OCI-M2 (cell line): ENCODE measurements at regions not wholly inside any gene's neighbourhood (a gene's known extent, or its start where the extent isn't known, plus 50 kb on each side); places are given as distances from the start of the nearest gene placed in this dataset.
"Not testable (repeated sequence)": the region's sequence is repeated elsewhere in the genome, so short reads cannot be mapped to it uniquely, and the experiment has no call there.

Source experiments
- DNase-seq: peaks from one replicate; lab custom pipeline; 2025; ENCODE audit not compliant: unreplicated experiment; lab: John Stamatoyannopoulos, UW

DNA sequence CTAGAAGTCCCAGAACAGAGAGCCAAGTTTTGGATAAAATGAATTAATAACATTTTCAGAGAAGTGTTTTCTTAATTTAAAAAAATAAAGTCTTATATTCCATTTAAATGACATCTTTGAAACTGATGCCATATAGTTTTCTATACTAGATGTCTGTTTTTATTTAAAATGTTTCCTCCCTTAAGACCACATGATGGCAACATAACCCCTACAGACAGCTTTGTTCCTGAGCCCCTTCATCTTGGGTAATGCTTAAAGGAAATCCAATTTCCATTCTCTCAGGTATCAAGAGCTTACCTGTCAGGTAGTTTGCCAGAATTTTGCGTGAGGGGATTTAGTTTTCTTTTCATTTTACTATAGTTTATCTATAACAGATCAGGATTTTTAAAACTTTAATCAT lies 181.4 kb upstream of the UGT8 start:
- DNase-seq = no peak

DNA sequence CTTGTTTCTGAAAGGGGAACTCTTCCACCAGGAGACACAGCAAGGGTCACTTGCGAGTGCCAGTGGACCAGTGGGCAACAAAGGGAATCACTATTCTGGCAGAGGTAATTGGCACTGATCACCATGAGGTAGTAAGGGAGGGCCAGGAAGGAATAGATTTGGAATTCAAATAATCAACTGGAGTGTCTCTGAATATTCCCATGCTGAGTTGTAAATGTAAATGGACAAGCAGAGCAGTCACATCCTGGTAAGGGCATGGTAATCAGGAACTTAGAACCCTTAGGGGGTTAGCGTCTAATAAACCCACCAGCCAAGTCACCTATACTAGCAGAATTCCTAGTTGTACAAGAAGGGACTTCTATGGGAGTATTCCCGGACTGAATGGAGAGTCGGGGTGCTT lies 178.5 kb upstream of the UGT8 start:
- DNase-seq = no peak

DNA sequence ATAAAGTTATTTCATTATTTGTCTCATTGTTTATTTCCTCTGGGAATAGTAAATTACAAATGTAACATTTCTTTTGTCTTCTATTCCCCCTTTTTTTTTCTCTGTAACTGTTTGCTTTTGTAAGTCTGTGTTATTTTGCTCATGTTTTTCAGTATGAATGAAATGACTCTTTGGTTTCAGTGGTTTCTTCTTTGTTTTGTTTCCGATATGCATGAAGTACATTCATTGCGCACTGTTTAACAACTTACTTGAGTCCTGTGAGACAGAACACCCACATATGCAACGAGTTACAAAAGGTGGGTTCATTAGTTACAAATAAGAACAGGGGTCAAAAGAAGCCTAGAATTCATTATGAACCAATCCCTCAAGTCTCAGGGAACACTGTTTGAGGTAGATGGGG lies 175.0 kb upstream of the UGT8 start:
- no peak for DNase-seq

DNA sequence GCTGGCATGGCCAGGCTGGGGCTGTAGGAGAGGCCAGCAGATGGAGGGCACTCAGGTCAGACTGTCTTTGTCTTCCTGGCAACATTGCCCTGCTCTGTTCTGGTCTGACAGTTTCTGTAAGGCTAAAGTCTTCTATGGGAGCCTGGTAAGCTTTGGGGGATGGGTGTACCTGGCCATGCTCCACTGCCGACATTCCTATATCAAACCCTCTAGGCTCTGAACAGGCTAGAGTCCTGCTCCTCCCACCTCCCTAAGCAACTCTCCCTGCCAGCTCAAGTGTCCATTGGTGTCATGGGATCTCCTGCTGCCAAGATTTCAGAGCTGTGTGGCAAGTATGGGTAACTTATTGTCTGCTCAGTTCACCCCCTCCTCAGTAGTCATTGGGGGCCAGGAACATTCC lies 163.5 kb upstream of the UGT8 start:
- no peak for DNase-seq

DNA sequence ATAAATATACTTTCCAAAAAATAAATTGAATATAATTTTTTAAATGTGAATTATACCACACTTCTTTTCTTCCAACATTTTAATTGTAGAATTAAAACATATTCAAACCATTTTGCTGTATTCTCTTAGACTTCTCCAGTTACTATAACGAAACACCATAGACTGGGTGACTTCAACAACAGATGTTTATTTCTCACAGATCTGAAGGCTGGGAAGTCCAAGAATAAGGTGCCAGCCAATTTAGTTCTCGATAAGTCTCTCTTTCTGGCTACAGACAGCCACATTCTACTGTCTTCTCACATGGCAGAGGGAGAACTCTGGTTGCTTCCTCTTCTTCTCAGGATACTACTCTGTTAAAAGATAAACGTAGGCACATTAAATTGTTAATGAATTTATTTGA lies 155.8 kb upstream of the UGT8 start:
- no peak for DNase-seq

DNA sequence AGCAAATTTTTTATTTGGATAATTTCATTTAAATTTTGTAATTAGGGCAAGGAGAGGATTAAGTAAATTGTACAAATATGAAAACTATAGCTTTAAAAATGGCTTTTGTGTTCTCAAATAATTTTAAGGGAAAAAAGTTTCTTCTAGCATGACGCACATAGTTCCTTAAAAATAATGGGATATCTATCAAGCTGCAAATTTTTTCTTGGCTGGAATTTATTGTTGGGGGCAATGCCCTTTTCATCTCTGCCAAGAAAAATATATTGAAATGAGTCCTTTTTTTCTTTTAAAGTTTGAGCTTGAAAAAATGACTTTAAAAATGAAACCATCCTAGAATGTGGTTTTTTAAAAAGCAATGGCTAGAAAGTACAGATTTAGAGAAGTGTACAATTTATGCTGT lies 154.4 kb upstream of the UGT8 start:
- no peak for DNase-seq

DNA sequence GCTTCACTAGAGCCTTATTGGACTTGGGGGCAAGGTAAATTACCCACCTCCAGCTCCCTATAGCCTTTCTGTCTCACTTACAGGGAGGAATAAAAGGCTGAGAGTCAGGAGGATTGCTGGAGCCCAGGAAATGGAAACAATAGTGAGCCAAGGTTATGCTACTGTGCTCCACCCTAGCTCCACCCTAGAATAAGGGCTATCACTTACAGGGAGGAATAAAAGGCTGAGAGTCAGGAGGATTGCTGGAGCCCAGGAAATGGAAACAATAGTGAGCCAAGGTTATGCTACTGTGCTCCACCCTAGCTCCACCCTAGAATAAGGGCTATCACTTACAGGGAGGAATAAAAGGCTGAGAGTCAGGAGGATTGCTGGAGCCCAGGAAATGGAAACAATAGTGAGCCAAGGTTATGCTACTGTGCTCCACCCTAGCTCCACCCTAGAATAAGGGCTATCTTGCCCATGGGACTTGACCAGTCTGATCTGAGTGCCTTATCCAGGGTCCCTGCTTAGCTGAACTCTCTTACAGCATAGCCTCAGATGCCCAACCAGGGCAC lies 150.6 kb upstream of the UGT8 start:
- DNase-seq = not testable (repeated sequence)

DNA sequence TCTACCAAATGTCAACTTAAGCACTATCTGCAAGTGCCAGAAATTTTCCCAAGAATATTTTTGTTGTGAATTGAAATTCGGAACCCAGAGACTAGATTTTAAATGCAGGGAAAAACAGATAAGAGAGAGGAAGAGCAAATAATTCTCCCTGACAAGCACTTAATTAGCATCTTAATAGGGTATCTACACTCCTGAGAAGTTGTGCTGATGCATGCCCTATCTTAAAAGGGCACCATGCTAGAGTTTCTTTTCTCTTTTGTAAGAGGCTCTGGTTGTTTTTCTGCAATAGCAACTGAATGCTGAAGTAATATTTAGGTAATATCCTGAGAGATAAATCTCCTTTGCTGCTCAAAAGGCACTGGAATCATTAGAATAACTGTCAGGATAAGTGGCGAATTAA lies 139.9 kb upstream of the UGT8 start:
- no peak for DNase-seq

DNA sequence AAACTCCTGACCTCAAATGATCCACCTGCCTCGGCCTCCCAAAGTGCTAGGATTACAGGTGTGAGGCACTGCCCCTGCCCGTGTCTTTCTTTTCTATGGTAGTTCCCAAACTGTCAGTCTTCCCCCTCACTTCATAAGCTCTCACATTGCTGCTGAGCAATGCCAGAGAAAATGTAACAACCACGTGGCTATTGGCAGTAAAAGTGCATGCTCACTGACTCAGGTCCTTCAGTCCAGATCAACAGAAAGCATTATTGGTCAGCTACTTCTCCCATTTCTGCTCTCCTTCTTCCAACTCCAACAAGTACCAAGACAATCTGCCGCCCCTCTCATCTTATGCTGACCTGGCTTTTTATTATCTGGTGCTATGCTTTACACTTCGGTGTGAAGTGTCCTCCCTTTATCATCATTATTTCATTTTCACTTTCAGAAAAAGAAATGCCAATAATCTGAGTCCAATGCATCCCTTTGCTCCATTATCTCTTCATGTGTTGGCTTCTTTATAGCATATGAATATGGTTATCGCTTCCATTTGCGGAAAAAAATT lies 133.8 kb upstream of the UGT8 start:
- DNase-seq = no peak

DNA sequence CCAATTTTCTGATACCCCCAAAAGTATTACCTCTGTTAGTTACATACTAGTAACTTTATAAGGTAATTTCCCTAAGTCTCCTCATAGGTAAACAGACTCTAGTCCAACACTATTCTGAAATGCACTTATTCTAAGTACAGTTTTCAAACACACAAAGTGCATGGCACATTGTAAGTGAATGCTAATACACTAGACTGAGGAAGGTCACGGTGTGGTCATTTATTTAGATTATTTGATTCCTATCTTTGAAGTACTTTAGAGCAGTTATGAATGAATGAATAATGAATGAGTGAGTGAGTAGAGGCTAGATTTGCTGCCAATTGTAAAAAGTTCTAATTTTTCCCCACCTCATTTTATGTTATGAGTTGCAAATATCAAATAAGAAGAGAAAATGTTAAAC lies 132.8 kb upstream of the UGT8 start:
- DNase-seq = no peak

DNA sequence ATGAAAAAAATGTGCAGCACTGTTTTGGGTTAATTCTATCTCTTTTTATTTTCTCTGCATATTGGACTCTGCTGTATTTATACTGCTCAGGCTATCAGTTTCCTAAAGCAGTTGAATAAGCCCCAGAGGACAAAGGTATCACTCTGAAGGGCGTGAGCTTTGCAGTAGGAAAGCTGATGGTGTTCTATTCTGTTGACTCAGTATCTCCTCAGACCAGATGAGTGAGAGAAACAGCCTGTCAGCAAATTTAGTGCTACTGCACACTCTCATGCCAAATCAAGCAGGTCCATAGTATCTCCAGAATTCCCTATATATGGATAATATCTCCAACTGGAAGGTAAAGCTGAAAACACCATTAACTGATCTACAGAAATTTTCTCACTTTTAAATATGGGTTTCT lies 132.3 kb upstream of the UGT8 start:
- no peak for DNase-seq

DNA sequence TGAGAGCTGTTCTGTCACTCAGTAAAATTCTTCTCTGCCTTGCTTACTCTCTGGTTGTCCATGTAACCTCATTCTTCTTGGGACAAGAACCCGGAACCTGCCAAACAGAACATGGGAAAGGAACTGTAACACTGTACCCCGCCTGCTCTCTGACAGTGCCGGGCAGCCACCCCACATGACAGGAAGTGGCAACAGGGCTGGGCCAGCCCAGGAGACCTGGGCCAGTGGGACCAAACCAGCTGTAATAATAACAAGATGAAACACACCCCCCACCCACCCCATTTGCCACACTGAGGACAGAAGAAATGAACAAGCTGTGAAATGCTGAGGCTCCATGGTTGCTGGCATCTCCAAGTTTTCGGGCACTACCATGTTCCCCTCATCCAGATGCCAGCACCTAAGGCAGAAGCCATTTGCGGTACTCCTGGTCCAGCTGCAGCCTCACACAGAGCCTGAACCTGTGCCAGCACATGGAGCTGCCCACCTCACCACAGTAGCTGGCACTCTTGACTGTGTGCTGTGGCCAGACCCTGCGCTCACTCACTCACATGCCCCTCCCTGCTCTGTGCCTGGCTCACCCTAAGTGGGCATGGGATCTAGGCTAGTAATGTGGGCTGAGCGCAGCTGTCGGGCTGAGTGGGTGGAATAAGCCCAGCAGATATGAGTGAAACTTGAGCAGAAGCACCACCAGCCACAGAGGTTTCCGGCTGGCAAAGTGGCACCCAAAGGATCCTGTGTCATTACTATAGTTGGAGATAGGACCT lies 126.2 kb upstream of the UGT8 start:
- no peak for DNase-seq

DNA sequence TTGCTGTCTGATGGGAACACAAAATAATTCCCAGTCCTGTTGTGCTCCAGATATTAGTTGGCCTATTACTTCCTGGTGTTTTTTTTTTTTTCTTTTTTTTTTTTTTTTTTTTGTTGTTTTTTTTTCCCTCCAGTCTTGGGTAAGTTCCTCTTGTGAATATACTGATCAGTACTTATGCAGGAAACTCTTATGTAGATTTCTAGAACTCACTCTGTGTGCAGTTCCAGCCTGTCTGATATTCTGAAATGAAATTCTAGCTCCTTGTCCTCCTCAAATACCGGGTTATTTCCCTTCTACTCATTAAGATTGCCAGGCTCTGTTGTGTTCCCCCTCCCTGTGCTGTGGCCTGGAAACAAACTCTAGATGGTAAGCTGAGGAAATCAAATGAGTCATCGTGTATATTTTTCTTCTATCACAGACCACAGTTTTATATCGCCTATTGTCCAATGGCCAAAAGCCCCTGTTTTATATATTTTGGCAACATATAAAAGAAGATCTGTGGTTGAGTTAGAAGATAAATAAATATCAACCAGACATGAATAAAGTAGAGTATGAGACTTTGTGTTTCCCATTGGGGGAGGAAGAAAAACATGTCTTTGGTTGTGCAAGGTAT lies 124.3 kb upstream of the UGT8 start:
- DNase-seq = no peak

DNA sequence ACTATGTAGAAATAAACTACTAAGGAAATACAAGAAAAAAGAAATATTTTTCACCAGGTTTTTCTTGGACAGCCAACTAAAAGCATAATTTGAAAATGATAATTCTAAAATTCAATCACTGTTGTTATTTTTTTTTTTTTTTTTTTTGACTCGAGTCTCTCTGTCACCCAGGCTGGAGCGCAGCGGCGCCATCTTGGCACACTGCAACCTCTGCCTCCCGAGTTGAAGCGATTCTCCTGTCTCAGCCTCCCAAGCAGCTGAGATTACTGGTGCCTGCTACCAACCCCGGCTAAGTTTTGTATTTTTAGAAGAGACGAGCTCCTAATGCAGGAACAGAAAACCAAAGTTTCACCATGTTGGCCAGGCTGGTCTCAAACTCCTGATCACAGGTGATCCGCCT lies 122.3 kb upstream of the UGT8 start:
- no peak for DNase-seq

DNA sequence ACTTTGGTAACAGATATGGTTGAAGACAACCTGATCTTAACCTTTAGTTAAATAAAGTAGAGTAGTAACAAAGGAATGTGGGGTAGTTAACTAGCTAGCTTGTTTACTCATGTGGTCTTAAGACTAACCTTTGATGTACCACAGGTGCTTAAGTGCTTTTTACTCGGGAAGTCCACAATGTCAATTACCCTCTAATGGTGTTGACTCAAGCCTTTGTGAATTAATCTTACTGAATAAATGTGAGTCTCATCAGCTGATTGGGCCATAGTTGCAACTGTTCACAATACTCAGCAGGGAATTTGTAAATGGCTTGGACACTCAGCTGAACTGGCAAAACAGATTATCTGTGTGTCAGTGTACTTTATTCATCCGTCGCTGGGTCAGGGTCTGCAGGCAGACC lies 119.0 kb upstream of the UGT8 start:
- DNase-seq = no peak

DNA sequence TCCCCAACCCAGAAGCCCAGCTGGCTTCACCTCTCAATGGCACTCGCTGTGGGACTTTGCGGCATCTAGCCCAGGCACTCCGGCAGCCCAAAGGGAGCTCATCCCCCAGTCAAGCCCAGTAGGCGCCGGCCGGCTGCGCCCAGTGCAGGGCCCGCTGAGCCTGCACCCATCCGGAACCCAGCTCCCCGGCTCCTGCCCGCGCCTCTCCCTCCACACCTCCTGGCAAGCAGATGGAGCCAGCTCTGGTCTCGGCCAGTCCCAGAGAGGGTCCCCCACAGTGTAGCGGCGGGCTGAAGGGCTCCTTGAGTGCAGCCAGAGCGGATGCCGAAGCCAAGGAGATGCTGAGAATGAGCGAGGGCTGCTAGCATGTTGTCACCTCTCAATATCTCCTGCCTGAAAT lies 116.8 kb upstream of the UGT8 start:
- DNase-seq = no peak

DNA sequence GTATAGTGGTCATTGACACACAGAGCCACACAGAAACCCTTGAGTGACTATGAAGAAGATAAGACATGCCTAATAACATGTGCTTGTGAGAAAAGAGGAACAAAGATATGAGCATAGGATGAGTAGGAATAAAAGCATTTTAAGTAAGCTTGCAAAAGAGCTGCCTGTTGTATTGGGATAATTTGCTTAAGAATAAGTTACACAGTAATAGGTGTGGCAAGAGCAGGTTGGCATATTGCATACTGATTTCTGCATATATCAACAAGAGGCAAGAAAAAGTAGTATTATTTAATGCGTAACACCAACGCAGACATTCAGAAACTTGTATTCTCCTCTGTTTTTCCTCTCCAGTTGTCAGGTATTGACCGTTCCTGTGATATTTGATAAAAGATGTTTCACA lies 111.5 kb upstream of the UGT8 start:
- DNase-seq = no peak

DNA sequence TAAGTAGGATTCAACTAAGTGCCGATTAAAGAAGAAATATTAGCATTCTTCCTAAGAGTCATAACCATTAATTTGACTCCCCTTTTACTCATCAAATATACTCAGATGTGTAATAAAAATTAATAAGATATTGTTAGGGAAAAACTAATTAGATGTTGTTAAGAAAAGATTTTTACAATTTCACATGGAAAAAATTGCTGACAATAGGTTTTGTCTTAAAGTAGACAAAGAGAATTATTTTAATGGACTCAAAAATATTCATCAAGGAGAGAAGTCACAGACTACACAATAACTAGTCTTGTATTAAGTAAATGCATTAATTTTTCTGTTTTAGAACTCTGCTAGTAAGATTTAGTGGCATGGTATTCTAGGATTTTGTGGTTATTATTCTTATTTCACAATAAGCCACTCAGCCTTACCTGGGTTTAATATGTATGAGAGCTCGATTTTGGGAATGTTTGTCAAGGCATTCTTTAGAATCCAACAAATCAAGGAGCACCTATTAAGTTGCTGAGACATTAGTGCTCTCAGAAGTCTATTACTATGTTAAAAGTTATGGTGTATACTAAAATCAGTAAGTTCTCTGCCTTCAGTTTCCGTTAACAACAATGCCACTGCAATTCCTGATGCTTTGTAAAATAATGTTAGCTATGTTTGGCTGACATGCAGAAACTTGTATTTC lies 110.2 kb upstream of the UGT8 start:
- DNase-seq = no peak

DNA sequence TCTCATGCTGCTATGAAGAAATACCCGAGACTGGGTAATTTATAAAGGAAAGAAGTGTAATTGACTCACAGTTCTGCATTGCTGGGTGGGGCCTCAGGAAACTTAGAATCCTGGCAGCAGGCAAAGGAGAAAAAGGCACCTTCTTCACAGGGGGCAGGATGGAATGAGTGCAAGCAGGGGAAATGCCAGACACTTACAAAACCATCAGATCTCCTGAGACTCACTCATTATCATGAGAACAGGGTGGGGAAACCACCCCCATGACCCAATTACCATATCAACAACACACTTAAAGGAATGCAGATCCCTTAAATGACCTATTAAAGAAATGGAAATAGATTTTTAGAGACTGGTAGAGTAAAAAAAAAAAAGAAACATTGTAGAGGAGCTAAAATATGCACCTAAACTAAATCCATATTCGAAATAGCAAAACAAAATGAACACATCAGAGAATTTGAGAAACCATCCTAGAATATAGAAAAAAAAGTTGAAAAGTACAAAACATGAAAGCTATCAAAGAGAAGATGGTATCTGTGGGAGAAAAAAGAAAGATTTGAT lies 104.3 kb upstream of the UGT8 start:
- no peak for DNase-seq

DNA sequence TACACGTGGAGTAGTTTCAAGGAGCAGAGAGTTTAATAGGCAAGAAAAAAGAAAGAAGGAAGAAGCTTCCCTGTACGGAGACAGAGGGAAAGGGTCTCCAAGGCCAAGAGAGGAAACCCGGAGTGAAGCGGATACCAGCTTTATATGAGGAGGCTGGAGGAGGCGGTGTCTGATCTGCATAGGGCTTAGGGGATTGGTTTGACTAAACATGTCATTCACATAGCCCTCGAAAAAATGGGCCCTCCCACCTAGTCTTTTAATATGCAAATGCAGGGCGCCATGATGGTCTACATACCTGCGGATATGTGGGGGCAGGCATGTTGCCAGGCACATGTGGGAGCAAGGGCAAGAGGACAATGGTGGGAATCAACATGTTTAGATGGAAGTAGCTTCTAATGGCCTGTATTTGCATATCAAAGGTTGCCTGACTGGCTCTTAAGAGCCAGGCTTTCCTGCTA lies 103.1 kb upstream of the UGT8 start:
- no peak for DNase-seq

DNA sequence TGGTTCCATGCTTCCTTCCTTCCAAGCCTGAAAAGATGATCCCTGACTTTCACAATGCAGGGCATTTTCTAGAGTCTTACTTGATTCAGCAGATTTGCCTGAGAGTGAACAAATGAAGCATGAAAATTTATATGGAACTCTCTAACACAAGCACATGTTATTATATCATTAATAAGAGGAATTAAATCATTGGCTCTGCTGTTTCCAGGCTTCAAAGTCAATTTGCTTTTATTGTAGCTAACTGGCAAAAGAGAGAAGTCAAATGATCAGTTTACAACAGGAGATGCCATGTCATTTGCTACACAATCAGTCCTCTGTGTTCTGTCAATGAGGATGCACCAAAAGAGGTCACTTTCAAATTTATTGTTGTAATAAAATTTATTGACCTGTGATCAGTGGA lies 101.5 kb upstream of the UGT8 start:
- no peak for DNase-seq

DNA sequence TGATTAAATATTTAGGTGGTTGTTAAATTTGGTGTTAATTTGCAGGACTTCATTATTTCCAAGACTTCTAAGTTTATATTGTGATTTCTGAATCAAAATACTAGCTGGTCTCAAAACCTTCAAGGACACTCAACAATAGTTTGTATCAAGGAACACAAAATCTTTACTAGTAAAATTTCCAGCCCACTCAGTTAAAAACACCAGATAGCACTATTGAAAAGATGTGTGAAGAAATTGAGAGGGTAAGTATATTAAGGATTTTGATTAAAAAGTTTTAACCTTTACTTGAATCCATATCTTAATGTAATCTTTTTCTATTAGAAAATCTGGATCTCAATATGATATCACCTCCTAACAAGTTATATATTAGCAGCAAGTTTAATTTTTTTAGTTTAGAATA lies 89.3 kb upstream of the UGT8 start:
- no peak for DNase-seq
